Gastrocnemius medialis (tissue), 4 donors: ENCODE measurements at regions not wholly inside any gene's neighbourhood (a gene's known extent, or its start where the extent isn't known, plus 50 kb on each side); places are given as distances from the start of the nearest gene placed in this dataset.

Experiments used
- POLR2A ChIP-seq, 2 donors: fragments of 450-650 bp; IDR thresholded peaks; one replicate each; pipeline ENCODE4 v1.6.1; 2017; ENCODE audit warnings: antibody characterized with exemption in 2 of 2, mild to moderate bottlenecking in 2 of 2, moderate library complexity in 2 of 2
- TF ChIP-seq, protein P1 (sequence below), 5 experiments: fragments of 450-650 bp in 3 of 5; fragments of 200-600 bp in 2 of 5; sonication (generic) in 2 of 5; IDR thresholded peaks in 4 of 5; conservative IDR thresholded peaks in 1 of 5; 1 replicate in 4 of 5; 2 replicates in 1 of 5; pipeline ENCODE4 v1.5.1; 2016 to 2019; ENCODE audit warnings: antibody characterized with exemption in 5 of 5, mild to moderate bottlenecking in 3 of 5, moderate library complexity in 3 of 5

DNA sequence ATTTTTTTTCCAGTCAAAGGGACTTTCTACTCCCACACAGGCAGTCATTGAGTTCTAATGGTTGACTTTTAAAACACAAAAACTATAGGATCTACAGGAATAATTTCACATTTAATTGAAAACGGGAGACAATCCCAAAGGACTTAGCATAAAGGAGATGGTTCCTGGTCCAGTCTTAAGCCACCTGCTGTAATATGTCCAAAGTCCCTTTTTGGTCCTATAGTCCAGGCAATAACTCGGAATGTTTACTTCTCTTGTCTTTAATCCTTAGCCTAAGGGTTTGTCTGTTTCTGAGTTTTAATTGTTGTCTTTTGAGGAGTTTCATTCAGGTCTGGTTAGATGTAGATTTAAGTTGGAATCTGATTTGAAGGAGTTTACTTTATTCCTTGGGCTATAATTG, 184.9 kb downstream of the BAMBI start:
- TF ChIP-seq, protein P1, sequence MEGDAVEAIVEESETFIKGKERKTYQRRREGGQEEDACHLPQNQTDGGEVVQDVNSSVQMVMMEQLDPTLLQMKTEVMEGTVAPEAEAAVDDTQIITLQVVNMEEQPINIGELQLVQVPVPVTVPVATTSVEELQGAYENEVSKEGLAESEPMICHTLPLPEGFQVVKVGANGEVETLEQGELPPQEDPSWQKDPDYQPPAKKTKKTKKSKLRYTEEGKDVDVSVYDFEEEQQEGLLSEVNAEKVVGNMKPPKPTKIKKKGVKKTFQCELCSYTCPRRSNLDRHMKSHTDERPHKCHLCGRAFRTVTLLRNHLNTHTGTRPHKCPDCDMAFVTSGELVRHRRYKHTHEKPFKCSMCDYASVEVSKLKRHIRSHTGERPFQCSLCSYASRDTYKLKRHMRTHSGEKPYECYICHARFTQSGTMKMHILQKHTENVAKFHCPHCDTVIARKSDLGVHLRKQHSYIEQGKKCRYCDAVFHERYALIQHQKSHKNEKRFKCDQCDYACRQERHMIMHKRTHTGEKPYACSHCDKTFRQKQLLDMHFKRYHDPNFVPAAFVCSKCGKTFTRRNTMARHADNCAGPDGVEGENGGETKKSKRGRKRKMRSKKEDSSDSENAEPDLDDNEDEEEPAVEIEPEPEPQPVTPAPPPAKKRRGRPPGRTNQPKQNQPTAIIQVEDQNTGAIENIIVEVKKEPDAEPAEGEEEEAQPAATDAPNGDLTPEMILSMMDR (IDR thresholded peaks at IDR 0.05 in 4 of 5, conservative IDR thresholded peaks at IDR 0.05 in 1 of 5) = no peak
- TF ChIP-seq POLR2A (IDR thresholded peaks at IDR 0.05) = no peak
